Ascending aorta (tissue), 2 donors: ENCODE measurements at regions not wholly inside any gene's neighbourhood (a gene's known extent, or its start where the extent isn't known, plus 50 kb on each side); places are given as distances from the start of the nearest gene placed in this dataset.
"Not testable (repeated sequence)": the region's sequence is repeated elsewhere in the genome, so short reads cannot be mapped to it uniquely, and the experiment has no call there.

Experiments
- DNase-seq, 2 donors: peaks; one replicate each; pipeline ENCODE4 v3.0.0-alpha.2; 2019; ENCODE audit warnings: low spot score in 2 of 2
- H3K27ac ChIP-seq, 2 donors: fragments of 200-600 bp; sonication (generic); one replicate each; pipeline ENCODE4 v1.5.1; 2016 to 2017; ENCODE audit warnings: mild to moderate bottlenecking in 1 of 2
- H3K27me3 ChIP-seq: fragments of 200-600 bp; sonication (generic); one replicate; pipeline ENCODE4 v1.5.1; 2017
- H3K36me3 ChIP-seq, 2 donors: fragments of 200-600 bp; sonication (generic); one replicate each; pipeline ENCODE4 v1.5.1; 2016
- H3K4me1 ChIP-seq, 2 donors: fragments of 200-600 bp; sonication (generic); one replicate each; pipeline ENCODE4 v1.5.1; 2016 to 2017; ENCODE audit warnings: mild to moderate bottlenecking in 1 of 2
- H3K4me3 ChIP-seq, 2 donors: fragments of 200-600 bp; sonication (generic); one replicate each; pipeline ENCODE4 v1.5.1; 2016 to 2017; ENCODE audit warnings: mild to moderate bottlenecking in 1 of 2
- H3K9me3 ChIP-seq, 2 donors: fragments of 200-600 bp; sonication (generic); one replicate each; pipeline ENCODE4 v1.5.1; 2016
- intact Hi-C: fragments of 100-400 bp; cut with DNase I; formaldehyde crosslinking; loops from one replicate; pipeline ENCODE4 v1.15.1; 2023
- TF ChIP-seq, protein P1 (sequence below), 3 experiments: fragments of 200-600 bp in 2 of 3; fragments of 450-650 bp in 1 of 3; sonication (generic) in 2 of 3; IDR thresholded peaks; one replicate each; pipeline ENCODE4 v1.5.1; 2016 to 2019; ENCODE audit warnings: antibody characterized with exemption in 3 of 3, mild to moderate bottlenecking in 1 of 3, moderate library complexity in 1 of 3

GRCh38 chr2:223181561-223181960 is 129.6 kb downstream of the KCNE4 start:
- intact Hi-C loops, result no loop called here
- Histone ChIP-seq H3K4me3 (no peak overlapping the region), H3K27me3 (no peaks in the 10 kb centered on the region), H3K27ac (no peak overlapping the region), H3K4me1 (no peaks in the 10 kb centered on the region), H3K9me3 (no peaks in the 10 kb centered on the region), H3K36me3 (no peaks in the 10 kb centered on the region)
- DNase-seq, result no peak
- TF ChIP-seq, protein P1, sequence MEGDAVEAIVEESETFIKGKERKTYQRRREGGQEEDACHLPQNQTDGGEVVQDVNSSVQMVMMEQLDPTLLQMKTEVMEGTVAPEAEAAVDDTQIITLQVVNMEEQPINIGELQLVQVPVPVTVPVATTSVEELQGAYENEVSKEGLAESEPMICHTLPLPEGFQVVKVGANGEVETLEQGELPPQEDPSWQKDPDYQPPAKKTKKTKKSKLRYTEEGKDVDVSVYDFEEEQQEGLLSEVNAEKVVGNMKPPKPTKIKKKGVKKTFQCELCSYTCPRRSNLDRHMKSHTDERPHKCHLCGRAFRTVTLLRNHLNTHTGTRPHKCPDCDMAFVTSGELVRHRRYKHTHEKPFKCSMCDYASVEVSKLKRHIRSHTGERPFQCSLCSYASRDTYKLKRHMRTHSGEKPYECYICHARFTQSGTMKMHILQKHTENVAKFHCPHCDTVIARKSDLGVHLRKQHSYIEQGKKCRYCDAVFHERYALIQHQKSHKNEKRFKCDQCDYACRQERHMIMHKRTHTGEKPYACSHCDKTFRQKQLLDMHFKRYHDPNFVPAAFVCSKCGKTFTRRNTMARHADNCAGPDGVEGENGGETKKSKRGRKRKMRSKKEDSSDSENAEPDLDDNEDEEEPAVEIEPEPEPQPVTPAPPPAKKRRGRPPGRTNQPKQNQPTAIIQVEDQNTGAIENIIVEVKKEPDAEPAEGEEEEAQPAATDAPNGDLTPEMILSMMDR (IDR thresholded peaks at IDR 0.05), result no peak

- DNase-seq, result no peak
- H3K4me1 ChIP-seq, result no peaks in the 10 kb centered on the region
- no peaks in the 10 kb centered on the region for H3K9me3 ChIP-seq
- intact Hi-C loops, result no loop called here
- no peaks in the 10 kb centered on the region for H3K27me3 ChIP-seq
- TF ChIP-seq, protein P1 (IDR thresholded peaks at IDR 0.05), result no peak
- H3K36me3 ChIP-seq, result no peaks in the 10 kb centered on the region
- no peak overlapping the region for H3K4me3 ChIP-seq
- no peak overlapping the region for H3K27ac ChIP-seq
Measured at GRCh38 chr2:223182356-223182755, 130.4 kb downstream of the KCNE4 start.

- Histone ChIP-seq H3K4me3 (no peak overlapping the region), H3K9me3 (no peaks in the 10 kb centered on the region), H3K4me1 (no peaks in the 10 kb centered on the region), H3K27ac (no peak overlapping the region), H3K27me3 (no peaks in the 10 kb centered on the region), H3K36me3 (no peaks in the 10 kb centered on the region)
- no peak for DNase-seq
- TF ChIP-seq, protein P1 (IDR thresholded peaks at IDR 0.05), result no peak
- intact Hi-C loops, result no loop called here
Measured at GRCh38 chr2:223185638-223186037, 133.6 kb downstream of the KCNE4 start.

DNA sequence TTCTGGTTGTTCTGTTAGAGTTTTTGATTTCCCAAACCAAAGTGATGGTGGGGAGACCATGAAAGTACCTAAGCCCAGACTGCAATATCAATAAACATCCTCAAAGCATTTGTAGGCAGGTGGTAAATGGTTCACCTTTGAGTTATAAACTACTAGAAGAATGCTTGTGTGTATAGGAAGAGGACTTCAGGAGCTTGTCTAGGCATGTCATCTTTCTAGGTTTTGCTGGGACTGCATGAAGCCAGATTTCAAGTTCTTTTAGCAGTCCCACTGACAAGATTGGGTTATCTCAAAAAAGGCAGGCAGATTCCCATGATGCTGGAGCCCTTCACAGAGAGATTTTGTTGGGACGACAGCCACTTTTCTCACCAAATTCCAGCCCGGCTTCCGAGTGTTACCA is 135.3 kb downstream of the KCNE4 start:
- intact Hi-C loops, result no loop called here
- TF ChIP-seq, protein P1 (IDR thresholded peaks at IDR 0.05), result no peak
- no peak overlapping the region for H3K27ac ChIP-seq

DNA sequence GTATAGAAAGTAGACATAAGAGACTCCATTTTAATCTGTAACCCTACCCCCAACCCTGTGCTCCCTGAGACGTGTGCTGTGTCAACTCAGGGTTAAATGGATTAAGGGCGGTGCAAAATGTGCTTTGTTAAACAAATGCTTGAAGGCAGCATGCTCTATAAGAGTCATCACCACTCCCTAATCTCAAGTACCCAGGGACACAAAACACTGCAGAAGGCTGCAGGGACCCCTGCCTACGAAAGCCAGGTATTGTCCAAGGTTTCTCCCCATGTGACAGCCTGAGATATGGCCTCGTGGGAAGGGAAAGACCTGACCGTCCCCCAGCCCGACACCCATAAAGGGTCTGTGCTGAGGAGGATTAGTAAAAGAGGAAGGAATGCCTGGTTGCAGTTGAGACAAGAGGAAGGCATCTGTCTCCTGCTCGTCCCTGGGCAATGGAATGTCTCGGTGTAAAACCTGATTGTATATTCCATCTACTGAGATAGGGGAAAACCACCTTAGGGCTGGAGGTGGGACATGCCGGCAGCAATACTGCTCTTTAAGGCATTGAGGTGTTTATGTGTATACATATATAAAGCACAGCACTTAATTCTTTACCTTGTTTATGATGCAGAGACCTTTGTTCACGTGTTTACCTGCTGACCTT is 138.7 kb downstream of the KCNE4 start:
- H3K4me1 ChIP-seq, H3K4me3 ChIP-seq, H3K27ac ChIP-seq, H3K9me3 ChIP-seq, DNase-seq, H3K27me3 ChIP-seq, H3K36me3 ChIP-seq, intact Hi-C loops: not testable (repeated sequence)

More for the DNA sequence above, 135.3 kb downstream of the KCNE4 start:
- H3K4me1 ChIP-seq, result no peaks in the 10 kb centered on the region
- no peaks in the 10 kb centered on the region for H3K9me3 ChIP-seq
- no peaks in the 10 kb centered on the region for H3K27me3 ChIP-seq
- no peak for DNase-seq
- no peak overlapping the region for H3K4me3 ChIP-seq
- no peaks in the 10 kb centered on the region for H3K36me3 ChIP-seq

- H3K9me3 ChIP-seq, result no peaks in the 10 kb centered on the region
- TF ChIP-seq, protein P1 (IDR thresholded peaks at IDR 0.05), result no peak
Measured at GRCh38 chr2:223196331-223196730, 144.3 kb downstream of the KCNE4 start.

More at GRCh38 chr2:223196331-223196730, 144.3 kb downstream of the KCNE4 start:
- DNase-seq, result no peak
- intact Hi-C loops, result no loop called here
- no peaks in the 10 kb centered on the region for H3K27me3 ChIP-seq
- H3K36me3 ChIP-seq, result no peaks in the 10 kb centered on the region
- H3K27ac ChIP-seq, result no peak overlapping the region
- H3K4me3 ChIP-seq, result no peak overlapping the region
- H3K4me1 ChIP-seq, result no peaks in the 10 kb centered on the region
